ENCODE measurements at regions not wholly inside any gene's neighbourhood (a gene's known extent, or its start where the extent isn't known, plus 50 kb on each side); places are given as distances from the start of the nearest gene placed in this dataset.

GRCh38 chr11:64457416-64458010, 98.2 kb upstream of the SLC22A11 start:
- DNase-seq: no peak

- no peak for DNase-seq
These were observed 96.7 kb upstream of the SLC22A11 start for GRCh38 chr11:64458997-64459396.

GRCh38 chr11:64459609-64460008, 96.1 kb upstream of the SLC22A11 start:
- DNase-seq: no peak

GRCh38 chr11:64461081-64461480, 94.7 kb upstream of the SLC22A11 start:
- no peak for DNase-seq

GRCh38 chr11:64466115-64466718, 89.5 kb upstream of the SLC22A11 start:
- no peak for DNase-seq

GRCh38 chr11:64469288-64469687, 86.5 kb upstream of the SLC22A11 start:
- DNase-seq: no peak

GRCh38 chr11:64472593-64473455, 82.9 kb upstream of the SLC22A11 start:
- no peak for DNase-seq

- no peak for DNase-seq
These were observed 81.1 kb upstream of the SLC22A11 start for GRCh38 chr11:64474680-64475079.

GRCh38 chr11:64475145-64475544, 80.6 kb upstream of the SLC22A11 start:
- no peak for DNase-seq

- DNase-seq: no peak
These were observed 78.9 kb upstream of the SLC22A11 start for GRCh38 chr11:64476881-64477280.

GRCh38 chr11:64477675-64478074, 78.1 kb upstream of the SLC22A11 start:
- DNase-seq: no peak

- no peak for DNase-seq
These were observed 73.2 kb upstream of the SLC22A11 start for GRCh38 chr11:64482588-64482987.

GRCh38 chr11:64484191-64485022, 71.3 kb upstream of the SLC22A11 start:
- DNase-seq: no peak

GRCh38 chr11:64485074-64485473, 70.7 kb upstream of the SLC22A11 start:
- no peak for DNase-seq

- DNase-seq: peak in 3 of 4 experiments; percentile 5 to 17 (median 10)
These were observed 65.8 kb upstream of the SLC22A11 start for GRCh38 chr11:64489831-64490441.

GRCh38 chr11:64490562-64491216, 65.1 kb upstream of the SLC22A11 start:
- DNase-seq: no peak

GRCh38 chr11:64492561-64492960, 63.2 kb upstream of the SLC22A11 start:
- no peak for DNase-seq

- DNase-seq: no peak
These were observed 57.6 kb upstream of the SLC22A11 start for GRCh38 chr11:64498136-64498535.

- no peak for DNase-seq
These were observed 56.3 kb upstream of the SLC22A11 start for GRCh38 chr11:64499261-64500004.

- no peak for DNase-seq
These were observed 55.3 kb upstream of the SLC22A11 start for GRCh38 chr11:64500176-64501013.

Data from activated naive CD4-positive, alpha-beta T cell (primary cell).